Esophagus squamous epithelium (tissue), 4 donors: ENCODE measurements at regions not wholly inside any gene's neighbourhood (a gene's known extent, or its start where the extent isn't known, plus 50 kb on each side); places are given as distances from the start of the nearest gene placed in this dataset.

Source experiments
- POLR2A ChIP-seq, 4 donors: fragments of 450-650 bp; IDR thresholded peaks; one replicate each; pipeline ENCODE4 v1.6.1; 2017; ENCODE audit warnings: antibody characterized with exemption in 4 of 4, mild to moderate bottlenecking in 4 of 4, moderate library complexity in 3 of 4
- TF ChIP-seq, protein P1 (sequence below), 6 experiments: fragments of 450-650 bp in 4 of 6; fragments of 200-600 bp in 2 of 6; sonication (generic) in 2 of 6; IDR thresholded peaks; one replicate each; pipeline ENCODE4 v1.5.1; 2016 to 2019; ENCODE audit warnings: antibody characterized with exemption in 6 of 6, mild to moderate bottlenecking in 4 of 6, moderate library complexity in 4 of 6

DNA sequence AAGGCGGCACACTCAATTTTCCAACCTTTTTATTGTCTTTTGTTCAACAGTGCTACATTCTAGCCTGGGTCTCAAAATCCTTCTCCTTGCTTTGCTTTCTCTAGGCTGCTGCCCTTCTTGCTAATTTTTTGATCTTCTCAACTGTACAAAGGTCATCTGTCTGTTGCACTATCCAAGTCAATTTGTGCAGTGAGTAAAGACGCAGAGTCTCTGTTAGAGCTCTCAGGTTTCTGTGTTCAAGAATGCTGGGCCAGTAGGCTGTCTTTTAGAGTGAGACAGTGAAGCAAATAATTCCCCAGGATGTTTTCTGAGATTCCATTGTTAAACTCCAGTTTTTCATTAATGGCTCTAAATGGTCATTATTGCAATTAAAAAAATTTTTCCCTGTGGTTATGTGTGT lies 255.7 kb upstream of the ACTBL2 start:
- no peak for TF ChIP-seq POLR2A (IDR thresholded peaks at IDR 0.05)
- TF ChIP-seq, protein P1, sequence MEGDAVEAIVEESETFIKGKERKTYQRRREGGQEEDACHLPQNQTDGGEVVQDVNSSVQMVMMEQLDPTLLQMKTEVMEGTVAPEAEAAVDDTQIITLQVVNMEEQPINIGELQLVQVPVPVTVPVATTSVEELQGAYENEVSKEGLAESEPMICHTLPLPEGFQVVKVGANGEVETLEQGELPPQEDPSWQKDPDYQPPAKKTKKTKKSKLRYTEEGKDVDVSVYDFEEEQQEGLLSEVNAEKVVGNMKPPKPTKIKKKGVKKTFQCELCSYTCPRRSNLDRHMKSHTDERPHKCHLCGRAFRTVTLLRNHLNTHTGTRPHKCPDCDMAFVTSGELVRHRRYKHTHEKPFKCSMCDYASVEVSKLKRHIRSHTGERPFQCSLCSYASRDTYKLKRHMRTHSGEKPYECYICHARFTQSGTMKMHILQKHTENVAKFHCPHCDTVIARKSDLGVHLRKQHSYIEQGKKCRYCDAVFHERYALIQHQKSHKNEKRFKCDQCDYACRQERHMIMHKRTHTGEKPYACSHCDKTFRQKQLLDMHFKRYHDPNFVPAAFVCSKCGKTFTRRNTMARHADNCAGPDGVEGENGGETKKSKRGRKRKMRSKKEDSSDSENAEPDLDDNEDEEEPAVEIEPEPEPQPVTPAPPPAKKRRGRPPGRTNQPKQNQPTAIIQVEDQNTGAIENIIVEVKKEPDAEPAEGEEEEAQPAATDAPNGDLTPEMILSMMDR (IDR thresholded peaks at IDR 0.05) = no peak
